PC-3 (cell line): ENCODE measurements at regions not wholly inside any gene's neighbourhood (a gene's known extent, or its start where the extent isn't known, plus 50 kb on each side); places are given as distances from the start of the nearest gene placed in this dataset.

Experiments used
- ATAC-seq: fragments of 200-7000 bp; cut with Tn5 transposase; 2 replicates; pipeline ENCODE4 v1.9.1; 2020; ENCODE audit warnings: mild to moderate bottlenecking, moderate library complexity
- BruUV-seq: library from RNA; stranded (reverse); fragments of 400-500 nt; replicated peaks from 2 replicates; lab custom pipeline; 2021; lab: Mats Ljungman, UMichigan
- CTCF ChIA-PET: fragments of 300-600 bp; sonication (Branson Sonifier 250); formaldehyde crosslinking; loops from one replicate; lab custom pipeline; 2022; ENCODE audit warnings: antibody characterized with exemption; lab: Charles Lee
- POLR2A ChIA-PET: fragments of 300-600 bp; sonication (Branson Sonifier 250); formaldehyde crosslinking; loops from one replicate; lab custom pipeline; 2022; ENCODE audit warnings: antibody characterized with exemption; ENCODE audit not compliant: unreplicated experiment; lab: Charles Lee
- DNase-seq: peaks from one replicate; pipeline ENCODE4 v3.0.0-alpha.2; 2015
- H2AFZ ChIP-seq: fragments of 300-600 bp; sonication (generic); 2 replicates; pipeline ENCODE4 v1.6.0; 2016; ENCODE audit warnings: antibody characterized with exemption, low read length
- H3F3A ChIP-seq: fragments of 300-600 bp; sonication (generic); one replicate; pipeline ENCODE4 v1.6.0; 2017; ENCODE audit warnings: antibody characterized with exemption, low read length, control low read depth, mild to moderate bottlenecking; ENCODE audit not compliant: unreplicated experiment
- H3K27ac ChIP-seq: fragments of 300-600 bp; sonication (generic); 2 replicates; pipeline ENCODE4 v1.5.1; 2016; ENCODE audit warnings: mild to moderate bottlenecking, low read length
- H3K27me3 ChIP-seq: fragments of 300-600 bp; sonication (generic); 2 replicates; pipeline ENCODE4 v1.6.1; 2016; ENCODE audit warnings: low read length, mixed read lengths
- H3K36me3 ChIP-seq: fragments of 300-600 bp; sonication (generic); 2 replicates; pipeline ENCODE4 v1.6.1; 2016; ENCODE audit warnings: low read depth, mixed run types, low read length, mixed read lengths
- H3K4me1 ChIP-seq: fragments of 300-600 bp; sonication (generic); 2 replicates; pipeline ENCODE4 v1.5.1; 2016; ENCODE audit warnings: low read length; ENCODE audit not compliant: insufficient read depth
- H3K4me2 ChIP-seq: fragments of 300-600 bp; sonication (generic); 2 replicates; pipeline ENCODE4 v1.6.0; 2016; ENCODE audit warnings: low read length
- H3K4me3 ChIP-seq: fragments of 300-600 bp; sonication (generic); 2 replicates; pipeline ENCODE4 v1.5.1; 2016; ENCODE audit warnings: mild to moderate bottlenecking, low read length, mixed read lengths
- H3K79me2 ChIP-seq: fragments of 300-600 bp; sonication (generic); 2 replicates; pipeline ENCODE4 v1.6.1; 2017; ENCODE audit warnings: low read length, mixed read lengths
- H3K9ac ChIP-seq: fragments of 300-600 bp; sonication (generic); 2 replicates; pipeline ENCODE4 v1.6.0; 2016; ENCODE audit warnings: mild to moderate bottlenecking, low read length
- H3K9me2 ChIP-seq: fragments of 300-600 bp; sonication (generic); replicated peaks from 2 replicates; pipeline ENCODE4 v1.6.1; 2016; ENCODE audit warnings: mixed run types, low read length, mixed read lengths
- H3K9me3 ChIP-seq: fragments of 300-600 bp; sonication (generic); 2 replicates; pipeline ENCODE4 v1.6.1; 2016; ENCODE audit warnings: low read length, mixed read lengths
- H4K20me1 ChIP-seq: fragments of 300-600 bp; sonication (generic); 2 replicates; pipeline ENCODE4 v1.6.1; 2016; ENCODE audit warnings: low read length, mixed read lengths
- CTCF ChIP-seq: fragments of 300-600 bp; sonication (generic); conservative IDR thresholded peaks from 2 replicates; pipeline ENCODE4 v1.5.1; 2017; ENCODE audit warnings: antibody characterized with exemption, low read depth, mild to moderate bottlenecking, low read length
- EZH2 ChIP-seq: fragments of 300-600 bp; sonication (generic); IDR thresholded peaks from one replicate; pipeline ENCODE4 v1.6.1; 2017; ENCODE audit warnings: antibody characterized with exemption, mild to moderate bottlenecking, low read length; ENCODE audit not compliant: unreplicated experiment
- EZH2phosphoT487 ChIP-seq: fragments of 300-600 bp; sonication (generic); IDR thresholded peaks from 2 replicates; pipeline ENCODE4 v1.6.1; 2018; ENCODE audit warnings: mild to moderate bottlenecking, antibody characterized with exemption, low read length, borderline replicate concordance
- intact Hi-C: fragments of 100-400 bp; cut with micrococcal nuclease; formaldehyde crosslinking; loops from 2 replicates; pipeline ENCODE4 v1.9.0; 2023

- H3K4me3 ChIP-seq, result no peak overlapping the region
- no peaks in the 10 kb centered on the region for H4K20me1 ChIP-seq
- CTCF ChIA-PET, result no interaction called here
- H3K27ac ChIP-seq, result no peak overlapping the region
- no peak overlapping the region for H3K9ac ChIP-seq
- POLR2A ChIA-PET, result no interaction called here
- H3K79me2 ChIP-seq, result no peaks in the 10 kb centered on the region
- no peaks in the 10 kb centered on the region for H3K9me2 ChIP-seq
- H3K27me3 ChIP-seq, result no peaks in the 10 kb centered on the region
- ATAC-seq (no peak), DNase-seq (no peak)
- intact Hi-C loops, result no loop called here
- H3K4me2 ChIP-seq, result no peak overlapping the region
- no peak overlapping the region for H2AFZ ChIP-seq
- no TSS peak for BruUV-seq
- H3K36me3 ChIP-seq, result no peaks in the 10 kb centered on the region
- no peaks in the 10 kb centered on the region for H3K9me3 ChIP-seq
- H3F3A ChIP-seq, result no peaks in the 10 kb centered on the region
- no peak for TF ChIP-seq CTCF
- no peak for TF ChIP-seq EZH2phosphoT487
- no peak for TF ChIP-seq EZH2
- peaks cover 6% of the 10 kb centered on the region for H3K4me1 ChIP-seq
Measured at GRCh38 chr3:15896500-15896899, 98.7 kb upstream of the ANKRD28 start.

- no peak overlapping the region for H3K27ac ChIP-seq
- H3F3A ChIP-seq, result no peaks in the 10 kb centered on the region
- no peaks in the 10 kb centered on the region for H4K20me1 ChIP-seq
- no peaks in the 10 kb centered on the region for H3K4me1 ChIP-seq
- H3K9ac ChIP-seq, result no peak overlapping the region
- H3K27me3 ChIP-seq, result no peaks in the 10 kb centered on the region
- H2AFZ ChIP-seq, result 0 out of 2 replicates have a peak overlapping the region, but pooled peaks have one; percentile 24
- no peak for ATAC-seq
- H3K4me3 ChIP-seq, result no peak overlapping the region
- H3K36me3 ChIP-seq, result no peaks in the 10 kb centered on the region
- TF ChIP-seq EZH2 (no peak), CTCF (no peak), EZH2phosphoT487 (no peak)
- H3K4me2 ChIP-seq, result no peak overlapping the region
- H3K9me2 ChIP-seq, result no peaks in the 10 kb centered on the region
- no TSS peak for BruUV-seq
- POLR2A ChIA-PET, result no interaction called here
- H3K9me3 ChIP-seq, result no peaks in the 10 kb centered on the region
- no peaks in the 10 kb centered on the region for H3K79me2 ChIP-seq
- DNase-seq, result peak; percentile 41
- CTCF ChIA-PET, result no interaction called here
- intact Hi-C loops, result no loop called here
Measured at GRCh38 chr3:15899388-15899787, 101.6 kb upstream of the ANKRD28 start.

- Histone ChIP-seq H3F3A (no peaks in the 10 kb centered on the region), H4K20me1 (no peaks in the 10 kb centered on the region), H3K36me3 (no peaks in the 10 kb centered on the region), H3K27me3 (no peaks in the 10 kb centered on the region), H3K4me1 (no peaks in the 10 kb centered on the region), H3K9me3 (no peaks in the 10 kb centered on the region), H3K4me3 (no peak overlapping the region), H3K9ac (no peak overlapping the region), H2AFZ (no peak overlapping the region), H3K4me2 (no peak overlapping the region), H3K27ac (no peak overlapping the region), H3K79me2 (no peaks in the 10 kb centered on the region), H3K9me2 (no peaks in the 10 kb centered on the region)
- TF ChIP-seq CTCF (no peak), EZH2phosphoT487 (no peak), EZH2 (no peak)
- ATAC-seq, result peak; percentile 77
- DNase-seq, result no peak
- no TSS peak for BruUV-seq
- ChIA-PET CTCF (no interaction called here), POLR2A (no interaction called here)
- intact Hi-C loops, result no loop called here
Measured at GRCh38 chr3:15903164-15903563, 105.4 kb upstream of the ANKRD28 start.
